HUES64 (cell line): ENCODE measurements at regions not wholly inside any gene's neighbourhood (a gene's known extent, or its start where the extent isn't known, plus 50 kb on each side); places are given as distances from the start of the nearest gene placed in this dataset.

Experiments
- H3K27ac ChIP-seq: 2 replicates; pipeline ENCODE4 v1.7.0; 2013; ENCODE audit warnings: low read depth, low read length, inconsistent platforms
- H3K27me3 ChIP-seq: 2 replicates; pipeline ENCODE4 v1.6.1; 2013; ENCODE audit warnings: mild to moderate bottlenecking, low read length; ENCODE audit not compliant: insufficient read depth
- H3K36me3 ChIP-seq: 2 replicates; pipeline ENCODE4 v1.6.1; 2013; ENCODE audit warnings: mild to moderate bottlenecking, low read length; ENCODE audit not compliant: insufficient read depth
- H3K4me1 ChIP-seq: 2 replicates; pipeline ENCODE4 v1.6.1; 2013; ENCODE audit warnings: mild to moderate bottlenecking, low read length, moderate library complexity; ENCODE audit not compliant: insufficient read depth
- H3K4me3 ChIP-seq: 2 replicates; pipeline ENCODE4 v1.5.1; 2013; ENCODE audit warnings: mild to moderate bottlenecking, low read length, moderate library complexity
- H3K9ac ChIP-seq: 2 replicates; pipeline ENCODE4 v1.6.1; 2013; ENCODE audit warnings: mild to moderate bottlenecking, low read depth, low read length
- H3K9me3 ChIP-seq: 2 replicates; pipeline ENCODE4 v1.6.1; 2013; ENCODE audit warnings: low read depth, low read length; ENCODE audit not compliant: insufficient read depth
- WGBS: fragments of 150-250, 120-280 bp; methylation state at CpG from one replicate; pipeline ENCODE4 v1.1.7; 2013; ENCODE audit warnings: missing lambda C conversion rate; 5-methylcytosine and 5-hydroxymethylcytosine counted together

- Histone ChIP-seq H3K36me3 (no peaks in the 10 kb centered on the region), H3K4me3 (no peak overlapping the region), H3K27ac (no peak overlapping the region), H3K9me3 (no peaks in the 10 kb centered on the region), H3K4me1 (no peaks in the 10 kb centered on the region), H3K9ac (no peak overlapping the region), H3K27me3 (no peaks in the 10 kb centered on the region)
- 100% methylated on average over 1 of the region's 1 CpG for WGBS
Observed at GRCh38 chr9:73773896-73774295, 622.2 kb downstream of the ANXA1 start.

- WGBS, result 100% methylated on average over 2 of the region's 2 CpGs
- Histone ChIP-seq H3K9me3 (no peaks in the 10 kb centered on the region), H3K4me3 (no peak overlapping the region), H3K27ac (no peak overlapping the region), H3K36me3 (no peaks in the 10 kb centered on the region), H3K9ac (no peak overlapping the region), H3K4me1 (no peaks in the 10 kb centered on the region), H3K27me3 (no peaks in the 10 kb centered on the region)
Observed at GRCh38 chr9:73775757-73776156, 624.1 kb downstream of the ANXA1 start.

- Histone ChIP-seq H3K36me3 (no peaks in the 10 kb centered on the region), H3K4me1 (no peaks in the 10 kb centered on the region), H3K27ac (no peak overlapping the region), H3K9me3 (no peaks in the 10 kb centered on the region), H3K4me3 (no peak overlapping the region), H3K9ac (no peak overlapping the region), H3K27me3 (no peaks in the 10 kb centered on the region)
Observed at GRCh38 chr9:73780916-73781315, 629.3 kb downstream of the ANXA1 start.

GRCh38 chr9:73782166-73782565, 630.5 kb downstream of the ANXA1 start:
- H3K4me3 ChIP-seq, result no peak overlapping the region
- no peaks in the 10 kb centered on the region for H3K9me3 ChIP-seq
- H3K4me1 ChIP-seq, result no peaks in the 10 kb centered on the region
- WGBS, result 57% methylated on average over 3 of the region's 3 CpGs
- no peak overlapping the region for H3K27ac ChIP-seq
- no peak overlapping the region for H3K9ac ChIP-seq
- H3K27me3 ChIP-seq, result no peaks in the 10 kb centered on the region
- no peaks in the 10 kb centered on the region for H3K36me3 ChIP-seq

GRCh38 chr9:73799446-73799845, 647.8 kb downstream of the ANXA1 start:
- H3K9ac ChIP-seq, result no peak overlapping the region
- H3K27ac ChIP-seq, result no peak overlapping the region
- H3K4me3 ChIP-seq, result no peak overlapping the region
- no peaks in the 10 kb centered on the region for H3K36me3 ChIP-seq
- no peaks in the 10 kb centered on the region for H3K9me3 ChIP-seq
- no peaks in the 10 kb centered on the region for H3K27me3 ChIP-seq
- no peaks in the 10 kb centered on the region for H3K4me1 ChIP-seq

GRCh38 chr9:73805111-73805510, 653.4 kb downstream of the ANXA1 start:
- 97% methylated on average over 2 of the region's 2 CpGs for WGBS
- H3K27me3 ChIP-seq, result no peaks in the 10 kb centered on the region

GRCh38 chr9:73805853-73806458, 654.3 kb downstream of the ANXA1 start:
- Histone ChIP-seq H3K27me3 (no peaks in the 10 kb centered on the region), H3K36me3 (no peaks in the 10 kb centered on the region), H3K4me1 (no peaks in the 10 kb centered on the region; the same call in 1 of the 2 replicates), H3K27ac (no peak overlapping the region), H3K4me3 (no peak overlapping the region), H3K9me3 (no peaks in the 10 kb centered on the region), H3K9ac (no peak overlapping the region)
- no CpG with 5 or more reads among the region's 1 CpG for WGBS

More at GRCh38 chr9:73805111-73805510, 653.4 kb downstream of the ANXA1 start:
- H3K9ac ChIP-seq, result no peak overlapping the region
- no peak overlapping the region for H3K27ac ChIP-seq
- no peaks in the 10 kb centered on the region for H3K36me3 ChIP-seq
- no peaks in the 10 kb centered on the region; the same call in 1 of the 2 replicates for H3K4me1 ChIP-seq
- H3K4me3 ChIP-seq, result no peak overlapping the region
- no peaks in the 10 kb centered on the region for H3K9me3 ChIP-seq

- Histone ChIP-seq H3K9ac (no peak overlapping the region), H3K4me3 (no peak overlapping the region), H3K4me1 (no peaks in the 10 kb centered on the region; the same call in 1 of the 2 replicates), H3K36me3 (no peaks in the 10 kb centered on the region), H3K9me3 (no peaks in the 10 kb centered on the region), H3K27ac (no peak overlapping the region), H3K27me3 (no peaks in the 10 kb centered on the region)
- WGBS, result 86% methylated on average over 2 of the region's 2 CpGs
Observed at GRCh38 chr9:73806876-73807275, 655.2 kb downstream of the ANXA1 start.

GRCh38 chr9:73807952-73808351, 656.3 kb downstream of the ANXA1 start:
- Histone ChIP-seq H3K4me1 (no peaks in the 10 kb centered on the region; the same call in 1 of the 2 replicates), H3K27ac (no peak overlapping the region), H3K9ac (no peak overlapping the region), H3K4me3 (no peak overlapping the region), H3K9me3 (no peaks in the 10 kb centered on the region), H3K36me3 (no peaks in the 10 kb centered on the region), H3K27me3 (no peaks in the 10 kb centered on the region)
- WGBS, result 96% methylated on average over 1 of the region's 1 CpG

GRCh38 chr9:73810585-73811215, 659.0 kb downstream of the ANXA1 start:
- no peak overlapping the region for H3K4me3 ChIP-seq
- no peaks in the 10 kb centered on the region for H3K27me3 ChIP-seq
- H3K9me3 ChIP-seq, result no peaks in the 10 kb centered on the region
- H3K36me3 ChIP-seq, result no peaks in the 10 kb centered on the region
- H3K9ac ChIP-seq, result no peak overlapping the region
- no peak overlapping the region for H3K27ac ChIP-seq
- 92% methylated on average over 3 of the region's 3 CpGs for WGBS
- H3K4me1 ChIP-seq, result no peaks in the 10 kb centered on the region; the same call in 1 of the 2 replicates

- no peaks in the 10 kb centered on the region for H3K27me3 ChIP-seq
- H3K9me3 ChIP-seq, result no peaks in the 10 kb centered on the region
- H3K4me3 ChIP-seq, result no peak overlapping the region
- 100% methylated on average over 2 of the region's 2 CpGs for WGBS
- H3K36me3 ChIP-seq, result no peaks in the 10 kb centered on the region
- no peak overlapping the region for H3K27ac ChIP-seq
- no peak overlapping the region for H3K9ac ChIP-seq
- H3K4me1 ChIP-seq, result no peaks in the 10 kb centered on the region; the same call in 1 of the 2 replicates
Observed at GRCh38 chr9:73813546-73813945, 661.9 kb downstream of the ANXA1 start.
